IPS-NIHi7 (cell line): ENCODE measurements at regions not wholly inside any gene's neighbourhood (a gene's known extent, or its start where the extent isn't known, plus 50 kb on each side); places are given as distances from the start of the nearest gene placed in this dataset.
A peak's percentile ranks its signal among the peaks of the same experiment; 100 is the strongest.

ENCODE experiments used
- DNase-seq: peaks from one replicate; pipeline ENCODE4 v3.0.0; 2012; ENCODE audit warnings: mixed read lengths; ENCODE audit errors: extremely low spot score

DNA sequence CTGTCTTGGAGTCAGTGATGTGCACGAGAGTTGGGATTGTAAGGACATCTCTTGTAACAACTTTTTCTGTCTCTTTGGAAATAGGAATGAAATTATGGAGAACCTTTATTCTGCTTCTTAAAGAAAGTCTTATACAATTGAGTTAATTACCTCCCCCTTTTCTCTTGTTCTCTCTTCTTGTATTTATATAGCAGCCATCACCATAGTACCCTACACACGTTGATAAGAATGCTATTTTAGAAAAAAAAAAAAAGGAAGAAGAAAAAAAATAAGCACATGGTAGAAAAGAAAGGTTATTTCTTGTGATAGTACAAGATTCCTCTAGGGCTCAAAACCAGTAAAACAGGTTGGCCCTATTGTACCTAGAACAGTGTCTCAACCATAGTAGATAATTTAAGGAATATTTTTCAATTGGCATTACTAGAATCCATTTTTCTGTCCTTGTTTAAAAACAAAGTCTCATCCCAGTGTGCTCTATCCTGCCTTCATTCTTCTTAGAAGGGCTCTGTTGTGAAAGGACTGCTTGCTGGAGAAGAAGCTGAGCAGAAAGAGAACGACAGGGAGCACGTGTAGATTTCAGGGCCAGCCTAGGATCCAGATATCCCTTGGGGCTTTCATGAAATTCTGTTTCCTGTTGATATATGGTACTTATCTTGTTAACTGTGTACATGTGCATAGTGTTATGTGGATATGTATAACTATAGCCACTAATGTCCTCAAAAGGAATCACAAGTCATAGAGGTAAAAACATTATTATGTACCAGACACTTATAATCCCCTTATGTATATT lies 392.3 kb upstream of the MEF2C start:
- DNase-seq, result no peak

- no peak for DNase-seq
These were observed 390.3 kb upstream of the MEF2C start for GRCh38 chr5:89273289-89273688.

DNA sequence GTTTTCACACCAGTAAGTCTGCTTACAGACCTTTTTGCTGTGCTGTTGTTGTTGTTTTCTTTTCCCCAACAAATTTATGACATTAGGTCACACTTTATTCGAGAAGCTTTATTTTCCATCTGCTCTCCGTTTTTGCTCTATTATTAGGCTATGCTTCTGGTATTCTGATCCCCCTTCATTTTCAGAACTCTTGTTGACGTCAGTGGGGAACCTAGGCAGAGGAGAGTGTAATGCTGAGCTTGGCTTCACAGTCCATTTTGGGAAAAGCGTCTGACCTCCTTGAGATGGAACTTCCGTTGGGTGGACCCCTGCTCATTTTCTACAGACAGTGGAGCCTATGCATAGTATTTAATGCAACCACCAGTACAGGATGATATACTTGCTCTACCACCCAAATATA lies 387.9 kb upstream of the MEF2C start:
- no peak for DNase-seq

- no peak for DNase-seq
These were observed 386.7 kb upstream of the MEF2C start for GRCh38 chr5:89269721-89270120.

GRCh38 chr5:89268460-89268859 lies 385.5 kb upstream of the MEF2C start:
- DNase-seq, result no peak

GRCh38 chr5:89267788-89268187 lies 384.8 kb upstream of the MEF2C start:
- no peak for DNase-seq

- no peak for DNase-seq
These were observed 382.7 kb upstream of the MEF2C start for GRCh38 chr5:89265511-89266179.

DNA sequence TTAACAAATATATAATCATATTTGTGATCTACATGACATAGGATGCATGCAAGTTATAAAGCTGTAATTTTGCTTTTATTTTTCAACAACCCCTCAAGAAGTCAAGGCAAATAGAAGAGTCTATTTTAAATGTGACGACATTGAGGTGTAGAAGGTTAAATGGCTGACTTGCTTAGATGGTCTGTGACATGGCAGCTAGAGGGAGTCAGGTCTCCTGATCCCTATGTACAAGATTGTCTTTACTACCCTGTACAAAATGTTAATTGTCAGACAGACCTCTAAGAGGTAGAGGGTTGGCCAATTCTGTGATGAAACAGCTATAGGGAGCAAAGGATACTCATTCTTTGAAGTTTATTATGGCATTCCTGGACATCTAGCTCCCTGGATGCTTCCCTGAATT lies 380.9 kb upstream of the MEF2C start:
- DNase-seq, result no peak

DNA sequence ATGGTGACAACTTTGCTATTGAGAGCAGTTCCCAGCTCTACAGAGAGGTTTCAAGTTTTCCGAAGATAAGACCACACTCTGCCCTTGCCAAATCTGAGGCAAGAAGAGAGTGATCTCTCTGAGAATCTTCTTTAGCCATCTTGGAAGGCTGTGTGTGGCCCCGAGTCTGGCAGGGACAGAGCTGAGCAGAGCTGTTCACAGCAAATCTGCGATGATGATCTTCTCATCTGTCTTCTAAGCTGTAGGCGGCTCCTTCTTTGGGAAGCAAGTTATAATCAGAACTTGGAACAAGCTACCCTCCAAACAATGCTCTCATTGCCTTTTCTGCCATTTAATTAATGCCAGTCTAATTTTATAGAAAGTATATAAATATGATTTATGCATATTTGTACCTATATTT lies 379.0 kb upstream of the MEF2C start:
- DNase-seq, result no peak

GRCh38 chr5:89260254-89260653 lies 377.3 kb upstream of the MEF2C start:
- no peak for DNase-seq

DNA sequence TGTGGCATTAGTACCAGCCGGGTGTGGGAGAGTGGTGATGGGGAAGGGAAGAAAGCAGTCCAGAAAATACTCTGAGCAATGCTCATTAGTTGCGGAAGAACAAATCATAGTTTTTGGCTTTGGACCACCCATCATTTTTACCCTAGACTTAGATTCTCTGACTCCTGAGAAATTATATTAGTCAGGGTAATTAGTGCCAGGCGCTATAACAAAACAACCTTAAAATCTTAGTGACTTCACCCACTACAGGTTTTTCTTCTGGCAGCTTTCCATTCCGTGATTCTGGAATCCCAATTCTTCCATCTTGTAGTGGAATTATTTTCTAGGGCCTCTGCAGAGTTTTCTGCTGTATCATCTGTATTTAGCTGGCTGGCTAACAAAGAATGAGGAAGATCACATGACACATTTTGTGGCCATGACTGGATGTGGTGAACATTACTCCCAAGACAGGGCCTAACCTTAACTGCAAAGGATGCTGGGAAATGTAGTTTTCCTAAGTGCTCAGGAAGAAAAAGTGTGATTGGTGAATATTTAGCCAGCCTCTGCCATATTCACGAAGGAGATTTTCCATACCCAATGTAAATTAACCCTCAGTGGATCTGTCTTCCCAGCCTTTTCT lies 373.0 kb upstream of the MEF2C start:
- peak; percentile 17 for DNase-seq

GRCh38 chr5:89253666-89254352 lies 370.8 kb upstream of the MEF2C start:
- no peak for DNase-seq

DNA sequence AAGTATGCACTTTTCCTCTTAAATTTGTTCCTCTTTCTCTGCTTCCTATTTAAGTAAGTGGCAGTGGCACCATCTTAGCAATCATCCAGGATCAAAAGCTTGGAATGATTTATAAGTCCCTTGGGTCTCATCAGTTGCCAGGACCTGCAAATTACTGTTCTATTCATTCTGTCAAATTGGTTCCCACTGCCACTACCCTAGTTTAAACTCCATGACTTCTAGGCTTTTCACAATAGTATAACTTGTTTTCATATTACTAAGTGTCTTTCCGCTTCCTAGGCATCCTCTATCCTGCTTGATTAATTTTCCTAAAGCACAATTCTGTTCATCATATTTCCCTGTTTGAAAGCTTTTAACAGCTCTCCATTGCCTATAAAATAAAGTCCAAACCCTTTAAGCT lies 363.9 kb upstream of the MEF2C start:
- no peak for DNase-seq

GRCh38 chr5:89246252-89246651 lies 363.3 kb upstream of the MEF2C start:
- no peak for DNase-seq

GRCh38 chr5:89243611-89244010 lies 360.6 kb upstream of the MEF2C start:
- DNase-seq, result no peak

- no peak for DNase-seq
These were observed 358.2 kb upstream of the MEF2C start for GRCh38 chr5:89241186-89241585.

DNA sequence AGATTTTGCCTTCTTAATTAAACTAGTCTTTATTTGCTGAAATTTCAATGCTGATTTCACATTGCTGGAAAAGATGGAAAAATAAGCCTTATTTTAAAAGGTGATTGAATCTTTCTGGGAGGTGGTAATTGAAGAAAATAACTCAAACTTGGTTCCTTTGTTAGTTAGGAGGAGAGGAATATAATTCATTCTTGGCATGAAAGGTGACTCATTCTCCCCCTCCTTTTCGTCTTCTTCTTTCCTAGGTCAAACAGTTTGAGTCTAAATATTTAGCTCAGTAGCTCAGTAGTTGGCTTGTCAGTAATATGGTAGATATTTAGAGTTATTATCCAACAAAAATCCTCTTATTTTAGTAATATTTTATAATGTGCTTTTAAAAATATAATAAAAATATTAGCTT lies 353.9 kb upstream of the MEF2C start:
- no peak for DNase-seq

DNA sequence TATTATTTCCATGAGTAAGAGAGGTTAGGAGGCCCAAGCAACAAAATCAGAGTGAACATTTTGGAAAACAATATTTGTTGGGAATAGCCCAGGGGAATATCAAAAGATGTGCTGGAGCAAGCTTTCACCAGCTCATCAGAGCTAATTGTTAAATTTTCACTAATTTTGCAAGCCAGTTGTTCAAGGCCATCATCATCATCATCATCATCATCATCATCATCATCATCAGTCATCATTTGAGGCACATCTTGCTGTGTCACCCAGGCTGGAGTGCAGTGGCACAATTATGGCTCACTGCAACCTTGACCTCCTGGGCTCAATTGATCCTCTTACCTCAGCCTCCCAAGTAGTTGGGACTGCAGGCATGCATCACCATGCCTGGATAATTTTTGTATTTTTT lies 350.5 kb upstream of the MEF2C start:
- DNase-seq, result no peak

DNA sequence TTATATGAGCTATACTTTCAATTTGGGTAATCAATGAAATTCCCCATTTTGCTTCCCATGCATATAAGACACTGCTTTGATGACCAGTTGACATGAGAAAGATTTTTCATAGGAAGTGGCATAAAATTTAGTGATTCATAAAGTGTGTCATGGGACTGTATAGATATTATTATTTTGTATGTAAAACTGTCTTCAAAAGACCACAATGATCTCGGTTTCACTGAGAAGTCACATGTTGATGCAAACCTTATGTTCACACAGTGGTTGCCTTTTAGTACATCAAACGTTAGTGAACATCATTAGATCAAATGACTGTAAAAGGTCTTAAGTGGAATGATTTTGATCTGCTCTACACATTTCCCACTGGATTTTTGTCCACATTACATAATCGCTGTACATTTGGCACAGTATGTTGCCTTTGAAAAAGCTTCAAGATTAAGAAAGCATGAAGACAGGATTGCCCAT lies 349.2 kb upstream of the MEF2C start:
- DNase-seq, result no peak

DNA sequence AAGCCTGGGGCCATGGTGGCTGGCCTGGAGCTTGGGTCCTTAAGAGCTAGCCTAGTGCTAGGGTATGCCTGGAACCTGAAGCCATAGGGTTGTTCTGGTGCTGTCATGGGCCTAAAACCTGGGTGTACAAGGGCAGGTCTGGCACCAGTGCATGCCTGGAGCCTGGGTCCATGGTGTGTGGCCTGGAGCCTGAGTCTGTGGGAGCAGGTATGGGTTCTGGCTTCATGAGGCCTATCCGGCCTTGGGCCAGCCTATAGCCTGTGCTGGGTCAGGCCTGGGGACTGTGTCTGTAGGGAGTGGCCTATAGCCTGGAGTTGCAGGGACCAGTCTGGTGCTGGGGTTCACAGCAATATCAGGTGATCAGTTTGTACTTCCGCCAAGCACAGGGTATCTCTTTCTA lies 347.2 kb upstream of the MEF2C start:
- no peak for DNase-seq

DNA sequence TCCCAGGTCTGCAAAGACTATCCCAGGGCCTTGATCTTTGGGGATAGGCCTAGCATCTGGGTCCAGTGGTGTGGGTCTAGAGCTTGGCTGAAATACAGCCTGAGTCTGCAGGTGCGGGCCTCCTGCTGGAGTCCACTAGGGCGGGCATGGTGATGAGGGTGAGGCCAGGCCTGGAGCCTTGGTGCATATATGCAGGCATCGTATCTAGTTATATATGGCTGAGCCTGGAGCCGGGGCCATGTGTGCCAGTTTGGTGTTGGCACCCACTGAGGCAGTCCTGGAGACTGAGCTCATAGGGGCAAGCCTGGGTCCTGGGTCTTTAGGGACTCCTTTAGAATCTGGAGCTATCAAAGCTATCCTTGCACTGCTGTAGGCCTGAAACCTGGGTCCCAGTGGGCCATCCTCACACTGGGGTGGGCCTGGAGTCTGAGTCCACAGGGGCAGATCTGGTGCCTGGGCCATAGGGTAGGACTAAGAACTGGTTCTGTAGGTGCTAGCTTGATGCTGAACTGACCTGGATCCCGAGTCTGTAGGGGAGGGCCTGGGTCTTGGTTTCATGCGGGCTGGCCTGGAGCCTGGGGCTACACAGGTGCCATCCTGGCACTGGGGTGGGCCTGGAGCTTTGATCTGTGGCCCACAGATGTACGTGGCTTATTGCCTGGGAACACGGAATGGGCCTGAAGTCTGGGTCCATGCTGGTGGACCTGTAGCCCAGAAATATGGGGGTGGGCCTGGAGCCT lies 346.5 kb upstream of the MEF2C start:
- DNase-seq, result no peak

DNA sequence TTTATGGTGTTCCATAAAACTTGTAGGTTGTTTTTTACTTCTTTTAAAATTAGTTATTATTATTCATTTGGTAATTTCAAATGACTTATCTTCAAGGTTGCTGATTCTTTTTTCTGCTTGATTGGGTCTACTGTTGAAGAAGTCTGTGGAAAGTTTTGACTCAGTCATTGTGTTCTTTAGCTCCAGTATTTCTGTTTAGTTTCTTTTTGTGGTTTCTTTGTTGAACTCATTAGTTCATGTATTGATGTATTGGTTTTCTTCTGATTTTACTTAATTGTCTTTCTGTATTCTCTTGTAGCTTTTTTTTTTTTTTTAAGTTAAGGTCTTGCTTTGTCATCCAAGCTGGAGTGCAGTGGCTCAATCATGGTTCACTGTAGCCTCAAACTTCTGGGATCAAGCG lies 345.4 kb upstream of the MEF2C start:
- DNase-seq, result no peak
